ENCODE measurements at regions not wholly inside any gene's neighbourhood (a gene's known extent, or its start where the extent isn't known, plus 50 kb on each side); places are given as distances from the start of the nearest gene placed in this dataset.

DNA sequence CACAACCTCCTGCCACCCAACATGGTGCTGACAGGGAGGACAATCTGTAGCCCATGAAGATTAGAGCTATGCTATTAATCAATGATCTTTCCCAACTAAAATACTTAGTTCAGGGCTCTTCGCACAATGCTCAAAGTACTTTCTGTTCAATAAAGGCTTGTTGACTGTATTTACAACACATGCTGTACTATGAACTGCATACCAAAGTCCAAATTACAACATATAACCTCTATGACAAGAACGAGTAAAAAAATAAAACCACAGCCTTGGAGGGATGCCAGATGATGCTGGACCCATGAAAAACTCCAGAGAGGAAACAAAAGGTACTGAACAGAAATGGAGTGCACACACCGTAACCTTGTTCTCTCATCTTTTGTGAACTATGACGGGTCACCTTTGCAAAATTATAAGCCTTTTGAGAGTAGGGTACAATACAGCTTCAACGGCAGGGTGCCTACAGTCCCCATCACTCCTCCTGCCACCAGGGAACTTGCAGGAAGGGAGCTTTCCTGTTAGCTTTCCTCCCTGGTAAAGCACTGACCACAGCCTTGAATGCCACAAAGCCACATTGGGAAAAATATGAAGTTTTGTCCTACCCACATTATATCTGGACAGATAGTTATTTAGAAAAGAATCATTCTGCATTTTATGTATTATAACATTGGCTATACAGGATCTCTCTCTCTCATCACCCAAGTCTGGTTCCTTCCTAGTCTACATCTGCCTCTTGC, 175.6 kb downstream of the NRIP1 start:
- no peak overlapping the region for H3K4me2 ChIP-seq (ENCODE audit: insufficient read depth, low read length)
- ATAC-seq (ENCODE audit: insufficient read depth, low read depth) (peak; percentile 39; the same call in 2 of the 3 replicates), DNase-seq (no peak)
- TF ChIP-seq, protein P1, sequence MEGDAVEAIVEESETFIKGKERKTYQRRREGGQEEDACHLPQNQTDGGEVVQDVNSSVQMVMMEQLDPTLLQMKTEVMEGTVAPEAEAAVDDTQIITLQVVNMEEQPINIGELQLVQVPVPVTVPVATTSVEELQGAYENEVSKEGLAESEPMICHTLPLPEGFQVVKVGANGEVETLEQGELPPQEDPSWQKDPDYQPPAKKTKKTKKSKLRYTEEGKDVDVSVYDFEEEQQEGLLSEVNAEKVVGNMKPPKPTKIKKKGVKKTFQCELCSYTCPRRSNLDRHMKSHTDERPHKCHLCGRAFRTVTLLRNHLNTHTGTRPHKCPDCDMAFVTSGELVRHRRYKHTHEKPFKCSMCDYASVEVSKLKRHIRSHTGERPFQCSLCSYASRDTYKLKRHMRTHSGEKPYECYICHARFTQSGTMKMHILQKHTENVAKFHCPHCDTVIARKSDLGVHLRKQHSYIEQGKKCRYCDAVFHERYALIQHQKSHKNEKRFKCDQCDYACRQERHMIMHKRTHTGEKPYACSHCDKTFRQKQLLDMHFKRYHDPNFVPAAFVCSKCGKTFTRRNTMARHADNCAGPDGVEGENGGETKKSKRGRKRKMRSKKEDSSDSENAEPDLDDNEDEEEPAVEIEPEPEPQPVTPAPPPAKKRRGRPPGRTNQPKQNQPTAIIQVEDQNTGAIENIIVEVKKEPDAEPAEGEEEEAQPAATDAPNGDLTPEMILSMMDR (IDR thresholded peaks at IDR 0.05; ENCODE audit: borderline replicate concordance, extremely low read depth, low read length, poor library complexity, severe bottlenecking), result no peak
- no peak for TF ChIP-seq EZH2 (IDR thresholded peaks at IDR 0.05; ENCODE audit: borderline replicate concordance, low read depth, low read length, severe bottlenecking)
- H3K9me3 ChIP-seq (ENCODE audit: insufficient read depth, low read length, severe bottlenecking), result no peaks in the 10 kb centered on the region
- H3K4me1 ChIP-seq (ENCODE audit: insufficient read depth, low read length), result peaks cover 6% of the 10 kb centered on the region; the same call in 1 of the 2 replicates
- no peaks in the 10 kb centered on the region for H4K20me1 ChIP-seq (ENCODE audit: insufficient read depth, low read length)
- H3K27me3 ChIP-seq (ENCODE audit: insufficient read depth, low read length, poor library complexity), result no peaks in the 10 kb centered on the region
- H3K9ac ChIP-seq (ENCODE audit: low read depth, low read length), result no peak overlapping the region
- no peak overlapping the region for H3K4me3 ChIP-seq (ENCODE audit: low read depth in 1 of 2, low read length in 2 of 2)
- H3K27ac ChIP-seq (ENCODE audit: low read length), result no peak overlapping the region
- H3K79me2 ChIP-seq (ENCODE audit: insufficient read depth, low read length), result no peaks in the 10 kb centered on the region
- no peak overlapping the region for H2AFZ ChIP-seq (ENCODE audit: low read depth, low read length)
- no peaks in the 10 kb centered on the region for H3K36me3 ChIP-seq (ENCODE audit: insufficient read depth, low read length)

DNA sequence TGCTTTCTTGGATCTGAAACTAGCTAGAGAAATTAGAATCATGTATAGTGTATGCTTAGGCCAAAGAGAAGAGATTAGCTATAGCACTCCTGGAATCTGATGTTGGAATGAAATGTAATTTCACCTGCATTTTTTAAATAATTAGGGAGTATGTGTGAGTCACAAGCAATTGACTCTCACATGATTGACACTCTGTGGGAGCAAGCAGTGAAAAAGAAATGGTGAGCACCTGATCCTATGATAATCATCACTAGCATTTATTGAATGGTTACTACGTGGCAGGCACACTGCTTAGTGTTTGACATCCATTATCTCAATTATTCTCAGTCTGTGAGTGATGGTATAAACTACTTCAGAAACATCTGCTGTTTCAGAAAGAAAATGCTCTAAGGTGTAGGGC, 176.6 kb downstream of the NRIP1 start:
- H3K4me2 ChIP-seq (ENCODE audit: insufficient read depth, low read length), result no peak overlapping the region
- H3K4me1 ChIP-seq (ENCODE audit: insufficient read depth, low read length), result peaks cover 6% of the 10 kb centered on the region; the same call in 1 of the 2 replicates
- DNase-seq, result no peak
- no peak for TF ChIP-seq EZH2 (IDR thresholded peaks at IDR 0.05; ENCODE audit: borderline replicate concordance, low read depth, low read length, severe bottlenecking)
- TF ChIP-seq, protein P1 (IDR thresholded peaks at IDR 0.05; ENCODE audit: borderline replicate concordance, extremely low read depth, low read length, poor library complexity, severe bottlenecking), result no peak
- H3K79me2 ChIP-seq (ENCODE audit: insufficient read depth, low read length), result no peaks in the 10 kb centered on the region
- H3K27me3 ChIP-seq (ENCODE audit: insufficient read depth, low read length, poor library complexity), result no peaks in the 10 kb centered on the region
- H3K27ac ChIP-seq (ENCODE audit: low read length), result no peak overlapping the region
- H3K9me3 ChIP-seq (ENCODE audit: insufficient read depth, low read length, severe bottlenecking), result no peaks in the 10 kb centered on the region
- H3K4me3 ChIP-seq (ENCODE audit: low read depth in 1 of 2, low read length in 2 of 2), result no peak overlapping the region
- no peak overlapping the region for H3K9ac ChIP-seq (ENCODE audit: low read depth, low read length)
- no peaks in the 10 kb centered on the region for H3K36me3 ChIP-seq (ENCODE audit: insufficient read depth, low read length)
- H4K20me1 ChIP-seq (ENCODE audit: insufficient read depth, low read length), result no peaks in the 10 kb centered on the region
- no peak overlapping the region for H2AFZ ChIP-seq (ENCODE audit: low read depth, low read length)
- no peak for ATAC-seq (ENCODE audit: insufficient read depth, low read depth)

DNA sequence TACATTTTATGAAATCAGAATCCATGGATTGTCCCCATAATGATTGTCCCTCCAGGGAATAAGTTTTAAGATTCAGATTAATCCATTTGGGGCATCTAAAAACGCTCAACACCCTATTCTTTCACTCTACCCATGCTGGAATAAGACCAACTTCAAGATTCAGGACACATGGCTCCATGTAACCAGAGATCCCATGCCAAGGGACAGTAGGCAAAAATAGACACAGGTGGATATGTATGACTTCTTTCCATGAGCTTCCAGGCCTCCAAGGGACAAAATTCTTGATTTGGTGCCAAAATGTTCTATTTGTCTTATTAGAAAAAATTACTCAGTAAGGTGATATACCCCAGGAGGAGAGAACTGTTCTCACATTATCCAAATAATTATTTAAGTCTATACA, 178.8 kb downstream of the NRIP1 start:
- Histone ChIP-seq H3K27ac (ENCODE audit: low read length) (no peak overlapping the region), H3K4me3 (ENCODE audit: low read depth in 1 of 2, low read length in 2 of 2) (no peak overlapping the region), H4K20me1 (ENCODE audit: insufficient read depth, low read length) (no peaks in the 10 kb centered on the region), H3K9ac (ENCODE audit: low read depth, low read length) (no peak overlapping the region), H3K9me3 (ENCODE audit: insufficient read depth, low read length, severe bottlenecking) (no peaks in the 10 kb centered on the region), H3K4me2 (ENCODE audit: insufficient read depth, low read length) (no peak overlapping the region), H3K36me3 (ENCODE audit: insufficient read depth, low read length) (no peaks in the 10 kb centered on the region), H2AFZ (ENCODE audit: low read depth, low read length) (no peak overlapping the region), H3K27me3 (ENCODE audit: insufficient read depth, low read length, poor library complexity) (no peaks in the 10 kb centered on the region), H3K79me2 (ENCODE audit: insufficient read depth, low read length) (no peaks in the 10 kb centered on the region), H3K4me1 (ENCODE audit: insufficient read depth, low read length) (peaks cover 6% of the 10 kb centered on the region; the same call in 1 of the 2 replicates)
- ATAC-seq (ENCODE audit: insufficient read depth, low read depth), result no peak
- DNase-seq, result no peak
- TF ChIP-seq EZH2 (IDR thresholded peaks at IDR 0.05; ENCODE audit: borderline replicate concordance, low read depth, low read length, severe bottlenecking), result no peak
- TF ChIP-seq, protein P1 (IDR thresholded peaks at IDR 0.05; ENCODE audit: borderline replicate concordance, extremely low read depth, low read length, poor library complexity, severe bottlenecking), result no peak
